Gastroesophageal sphincter (tissue), 3 donors: ENCODE measurements at regions not wholly inside any gene's neighbourhood (a gene's known extent, or its start where the extent isn't known, plus 50 kb on each side); places are given as distances from the start of the nearest gene placed in this dataset.
A peak's percentile ranks its signal among the peaks of the same experiment; 100 is the strongest.

ENCODE experiments used
- POLR2A ChIP-seq, 2 donors: fragments of 450-650 bp; IDR thresholded peaks; one replicate each; pipeline ENCODE4 v1.6.1; 2017; ENCODE audit warnings: antibody characterized with exemption in 2 of 2, mild to moderate bottlenecking in 2 of 2, moderate library complexity in 1 of 2
- POLR2AphosphoS5 ChIP-seq: sonication (generic); formaldehyde crosslinking; IDR thresholded peaks from one replicate; pipeline ENCODE4 v1.6.1; 2017; ENCODE audit warnings: antibody characterized with exemption
- TF ChIP-seq, protein P1 (sequence below), 4 experiments: fragments of 200-600 bp in 2 of 4; fragments of 450-650 bp in 2 of 4; sonication (generic) in 1 of 4; IDR thresholded peaks; one replicate each; pipeline ENCODE4 v1.5.1; 2017 to 2019; ENCODE audit warnings: antibody characterized with exemption in 4 of 4, mild to moderate bottlenecking in 2 of 4, moderate library complexity in 2 of 4

DNA sequence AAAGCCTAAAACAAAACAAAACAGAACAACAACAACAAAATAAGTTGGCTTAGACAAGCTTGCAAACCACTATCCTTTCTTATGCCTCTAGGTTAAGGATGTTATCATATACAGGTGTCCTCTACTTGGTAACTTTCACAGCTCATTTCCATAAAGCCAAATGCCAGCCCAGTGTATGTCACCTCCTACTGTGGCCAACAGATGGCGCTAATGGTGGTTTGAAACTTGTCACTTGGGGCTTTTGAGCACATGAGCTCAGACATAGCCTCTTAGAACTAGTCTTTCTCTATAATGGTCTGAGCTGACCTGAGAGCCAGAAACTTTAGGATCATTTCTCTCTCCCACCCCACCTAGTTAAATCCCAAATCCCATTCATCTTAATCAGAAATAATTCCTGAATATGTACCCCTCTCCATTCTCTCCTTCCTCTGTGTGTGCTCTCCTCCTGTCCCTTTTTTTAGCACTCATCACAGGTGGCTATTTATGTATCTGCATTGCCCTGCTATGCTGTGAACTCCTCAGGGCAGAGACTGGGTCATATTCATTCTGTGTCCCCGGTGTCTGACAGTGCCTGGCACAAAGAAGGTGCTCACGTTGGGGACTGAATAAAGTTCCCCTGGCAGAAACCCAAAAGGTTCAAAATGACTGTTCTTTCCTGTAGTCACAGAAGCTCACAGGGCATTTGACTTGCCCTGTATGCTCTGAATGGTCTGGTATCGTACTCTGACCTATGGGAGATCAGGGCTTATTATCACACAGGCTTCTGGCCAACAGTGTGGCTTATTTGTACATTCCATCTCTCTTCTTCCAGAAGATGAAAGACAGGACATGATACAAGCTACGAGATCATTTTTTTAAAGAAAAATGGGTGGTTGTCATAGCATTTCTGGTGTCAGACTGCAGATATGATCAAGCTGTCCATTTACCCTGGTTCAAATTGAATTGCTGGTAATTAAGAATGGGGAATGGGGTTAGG, 319.3 kb upstream of the AZI2 start:
- TF ChIP-seq, protein P1, sequence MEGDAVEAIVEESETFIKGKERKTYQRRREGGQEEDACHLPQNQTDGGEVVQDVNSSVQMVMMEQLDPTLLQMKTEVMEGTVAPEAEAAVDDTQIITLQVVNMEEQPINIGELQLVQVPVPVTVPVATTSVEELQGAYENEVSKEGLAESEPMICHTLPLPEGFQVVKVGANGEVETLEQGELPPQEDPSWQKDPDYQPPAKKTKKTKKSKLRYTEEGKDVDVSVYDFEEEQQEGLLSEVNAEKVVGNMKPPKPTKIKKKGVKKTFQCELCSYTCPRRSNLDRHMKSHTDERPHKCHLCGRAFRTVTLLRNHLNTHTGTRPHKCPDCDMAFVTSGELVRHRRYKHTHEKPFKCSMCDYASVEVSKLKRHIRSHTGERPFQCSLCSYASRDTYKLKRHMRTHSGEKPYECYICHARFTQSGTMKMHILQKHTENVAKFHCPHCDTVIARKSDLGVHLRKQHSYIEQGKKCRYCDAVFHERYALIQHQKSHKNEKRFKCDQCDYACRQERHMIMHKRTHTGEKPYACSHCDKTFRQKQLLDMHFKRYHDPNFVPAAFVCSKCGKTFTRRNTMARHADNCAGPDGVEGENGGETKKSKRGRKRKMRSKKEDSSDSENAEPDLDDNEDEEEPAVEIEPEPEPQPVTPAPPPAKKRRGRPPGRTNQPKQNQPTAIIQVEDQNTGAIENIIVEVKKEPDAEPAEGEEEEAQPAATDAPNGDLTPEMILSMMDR (IDR thresholded peaks at IDR 0.05) = peak; percentile 46 to 77 (median 66)
- TF ChIP-seq POLR2A (IDR thresholded peaks at IDR 0.05) (no peak), POLR2AphosphoS5 (no peak)
